ENCODE measurements at regions not wholly inside any gene's neighbourhood (a gene's known extent, or its start where the extent isn't known, plus 50 kb on each side); places are given as distances from the start of the nearest gene placed in this dataset.

- peak; percentile 86 for ATAC-seq
Observed at GRCh38 chr1:43065191-43065590, 106.5 kb upstream of the SLC2A1 start.

GRCh38 chr1:43063394-43064219, 104.9 kb upstream of the SLC2A1 start:
- no peak for ATAC-seq

GRCh38 chr1:43062527-43063095, 103.9 kb upstream of the SLC2A1 start:
- no peak for ATAC-seq

- no peak for ATAC-seq
Observed at GRCh38 chr1:43061757-43062156, 103.1 kb upstream of the SLC2A1 start.

- no peak for ATAC-seq
Observed at GRCh38 chr1:43059640-43060574, 101.2 kb upstream of the SLC2A1 start.

- peak; percentile 82 for ATAC-seq
Observed at GRCh38 chr1:43058545-43059360, 100.1 kb upstream of the SLC2A1 start.

GRCh38 chr1:43058056-43058455, 99.4 kb upstream of the SLC2A1 start:
- no peak for ATAC-seq

GRCh38 chr1:43057567-43057966, 98.9 kb upstream of the SLC2A1 start:
- no peak for ATAC-seq

GRCh38 chr1:43056981-43057391, 98.3 kb upstream of the SLC2A1 start:
- ATAC-seq = peak; percentile 67

GRCh38 chr1:43056460-43056859, 97.8 kb upstream of the SLC2A1 start:
- ATAC-seq = no peak

GRCh38 chr1:43054961-43055360, 96.3 kb upstream of the SLC2A1 start:
- no peak for ATAC-seq

GRCh38 chr1:43052786-43053439, 94.2 kb upstream of the SLC2A1 start:
- ATAC-seq = no peak

GRCh38 chr1:43052322-43052721, 93.7 kb upstream of the SLC2A1 start:
- no peak for ATAC-seq

GRCh38 chr1:43049481-43049880, 90.8 kb upstream of the SLC2A1 start:
- ATAC-seq = peak; percentile 57

- ATAC-seq = peak; percentile 96
Observed at GRCh38 chr1:43048601-43049011, 89.9 kb upstream of the SLC2A1 start.

- no peak for ATAC-seq
Observed at GRCh38 chr1:43047135-43047534, 88.5 kb upstream of the SLC2A1 start.

- ATAC-seq = no peak
Observed at GRCh38 chr1:43044572-43045361, 86.1 kb upstream of the SLC2A1 start.

GRCh38 chr1:43043695-43044094, 85.0 kb upstream of the SLC2A1 start:
- ATAC-seq = peak; percentile 27

- ATAC-seq = no peak
Observed at GRCh38 chr1:43042773-43043457, 84.2 kb upstream of the SLC2A1 start.

GRCh38 chr1:43042127-43042526, 83.5 kb upstream of the SLC2A1 start:
- ATAC-seq = no peak

All from esophagus mucosa (tissue), 1 donor.